ENCODE measurements at regions not wholly inside any gene's neighbourhood (a gene's known extent, or its start where the extent isn't known, plus 50 kb on each side); places are given as distances from the start of the nearest gene placed in this dataset.

GRCh38 chr6:14863902-14864850 lies 381.7 kb upstream of the JARID2 start:
- Histone ChIP-seq H3K27ac (ENCODE audit: low read depth in 2 of 2, low read length in 1 of 2) (no peak overlapping the region), H3K9me2 (no peaks in the 10 kb centered on the region), H3K4me2 (no peak overlapping the region), H3K4me3 (ENCODE audit: low read depth in 2 of 2, low read length in 1 of 2) (no peak overlapping the region), H4K20me1 (ENCODE audit: insufficient read depth) (no peaks in the 10 kb centered on the region), H3K36me3 (replicated peaks in 1 of 2; ENCODE audit: control insufficient read depth in 1 of 2, insufficient read depth in 2 of 2, low read length in 1 of 2) (no peaks in the 10 kb centered on the region), H3K27me3 (ENCODE audit: insufficient read depth) (no peaks in the 10 kb centered on the region), H3K9ac (no peak overlapping the region), H3K4me1 (ENCODE audit: control insufficient read depth in 1 of 2, insufficient read depth in 2 of 2, low read depth in 1 of 2, low read length in 1 of 2) (no peaks in the 10 kb centered on the region), H3F3A (replicated peaks; ENCODE audit: insufficient read depth) (no peaks in the 10 kb centered on the region), H3K79me2 (ENCODE audit: insufficient read depth) (no peaks in the 10 kb centered on the region), H3K9me3 (no peaks in the 10 kb centered on the region), H2AFZ (ENCODE audit: low read depth) (no peak overlapping the region)
- TF ChIP-seq RAD21 (IDR thresholded peaks at IDR 0.05; ENCODE audit: low read length) (0 out of 2 replicates have a peak, but pooled peaks have one; percentile 23), PBX3 (IDR thresholded peaks at IDR 0.05) (no peak)
- 62% methylated on average over 14 of the region's 14 CpGs for WGBS (ENCODE audit: low lambda C conversion rate)
- DNase-seq = no peak
- POLR2A ChIA-PET = no interaction called here
- CTCF ChIA-PET = no interaction called here

- CTCF ChIA-PET = no interaction called here
- Histone ChIP-seq H3F3A (replicated peaks; ENCODE audit: insufficient read depth) (no peaks in the 10 kb centered on the region), H3K4me3 (ENCODE audit: low read depth in 2 of 2, low read length in 1 of 2) (no peak overlapping the region), H3K36me3 (replicated peaks in 1 of 2; ENCODE audit: control insufficient read depth in 1 of 2, insufficient read depth in 2 of 2, low read length in 1 of 2) (no peaks in the 10 kb centered on the region), H3K4me2 (no peak overlapping the region), H2AFZ (ENCODE audit: low read depth) (no peak overlapping the region), H3K4me1 (ENCODE audit: control insufficient read depth in 1 of 2, insufficient read depth in 2 of 2, low read depth in 1 of 2, low read length in 1 of 2) (no peaks in the 10 kb centered on the region), H4K20me1 (ENCODE audit: insufficient read depth) (no peaks in the 10 kb centered on the region), H3K9me3 (no peaks in the 10 kb centered on the region), H3K27me3 (ENCODE audit: insufficient read depth) (no peaks in the 10 kb centered on the region), H3K79me2 (ENCODE audit: insufficient read depth) (no peaks in the 10 kb centered on the region), H3K9me2 (no peaks in the 10 kb centered on the region), H3K27ac (ENCODE audit: low read depth in 2 of 2, low read length in 1 of 2) (no peak overlapping the region), H3K9ac (no peak overlapping the region)
- WGBS (ENCODE audit: low lambda C conversion rate) = 45% methylated on average over 5 of the region's 5 CpGs
- DNase-seq = no peak
- POLR2A ChIA-PET = no interaction called here
- no peak for TF ChIP-seq FOXJ3 (CRISPR knock-in tag; IDR thresholded peaks at IDR 0.05)
- TF ChIP-seq GATA2 (CRISPR knock-in tag; IDR thresholded peaks at IDR 0.05) = no peak
- no peak for TF ChIP-seq ZBTB33 (IDR thresholded peaks at IDR 0.05; ENCODE audit: borderline replicate concordance, low read depth)
- TF ChIP-seq FOSL2 (IDR thresholded peaks at IDR 0.05; ENCODE audit: borderline replicate concordance, low read depth) = no peak
- TF ChIP-seq IRF3 (IDR thresholded peaks at IDR 0.05; ENCODE audit: low read depth, low read length) = no peak
- no peak for TF ChIP-seq NFIC (IDR thresholded peaks at IDR 0.05; ENCODE audit: borderline replicate concordance)
- no peak for TF ChIP-seq CHD2 (IDR thresholded peaks at IDR 0.05; ENCODE audit: low read length, partially characterized antibody)
- TF ChIP-seq RFX5 (IDR thresholded peaks at IDR 0.05; ENCODE audit: low read length) = no peak
- TF ChIP-seq MEF2A (IDR thresholded peaks at IDR 0.05; ENCODE audit: borderline replicate concordance, low read depth) = no peak
- TF ChIP-seq TAF1 (IDR thresholded peaks at IDR 0.05; ENCODE audit: borderline replicate concordance, low read depth, low read length) = no peak
- TF ChIP-seq NRF1 (IDR thresholded peaks at IDR 0.05; ENCODE audit: low read depth, low read length) = no peak
- no peak for TF ChIP-seq JUND (IDR thresholded peaks at IDR 0.05)
- no peak for TF ChIP-seq CTCF (IDR thresholded peaks at IDR 0.05)
- TF ChIP-seq USF1 (IDR thresholded peaks at IDR 0.05; ENCODE audit: borderline replicate concordance, low read depth) = no peak
- TF ChIP-seq USF2 (IDR thresholded peaks at IDR 0.05; ENCODE audit: borderline replicate concordance, low read depth, low read length) = no peak
Measured at GRCh38 chr6:14865531-14866100, 380.3 kb upstream of the JARID2 start.

Data from SK-N-SH (cell line).